AML-193 (cell line): ENCODE measurements at regions not wholly inside any gene's neighbourhood (a gene's known extent, or its start where the extent isn't known, plus 50 kb on each side); places are given as distances from the start of the nearest gene placed in this dataset.

Experiments
- DNase-seq, 2 experiments: peaks; one replicate each; lab custom pipeline; 2025; lab: John Stamatoyannopoulos, UW

- DNase-seq = no peak
Observed at GRCh38 chr11:128300785-128301184, 286.6 kb downstream of the ETS1 start.

- no peak for DNase-seq
Observed at GRCh38 chr11:128299132-128299726, 288.1 kb downstream of the ETS1 start.

- DNase-seq = no peak
Observed at GRCh38 chr11:128298271-128298670, 289.1 kb downstream of the ETS1 start.

GRCh38 chr11:128297805-128298204 lies 289.6 kb downstream of the ETS1 start:
- no peak for DNase-seq

- no peak for DNase-seq
Observed at GRCh38 chr11:128297091-128297651, 290.2 kb downstream of the ETS1 start.

- DNase-seq = no peak
Observed at GRCh38 chr11:128294671-128295050, 292.7 kb downstream of the ETS1 start.

GRCh38 chr11:128294001-128294670 lies 293.2 kb downstream of the ETS1 start:
- DNase-seq = no peak

- no peak for DNase-seq
Observed at GRCh38 chr11:128291835-128292234, 295.5 kb downstream of the ETS1 start.

- no peak for DNase-seq
Observed at GRCh38 chr11:128291007-128291406, 296.4 kb downstream of the ETS1 start.

- DNase-seq = peak; percentile 59 to 75
Observed at GRCh38 chr11:128290106-128290840, 297.1 kb downstream of the ETS1 start.

GRCh38 chr11:128289048-128289447 lies 298.3 kb downstream of the ETS1 start:
- no peak for DNase-seq

- DNase-seq = no peak
Observed at GRCh38 chr11:128288368-128288767, 299.0 kb downstream of the ETS1 start.

- DNase-seq = no peak
Observed at GRCh38 chr11:128285321-128285720, 302.0 kb downstream of the ETS1 start.

- no peak for DNase-seq
Observed at GRCh38 chr11:128284634-128285033, 302.7 kb downstream of the ETS1 start.

- DNase-seq = no peak
Observed at GRCh38 chr11:128283451-128283850, 303.9 kb downstream of the ETS1 start.

GRCh38 chr11:128282053-128282452 lies 305.3 kb downstream of the ETS1 start:
- no peak for DNase-seq

GRCh38 chr11:128279866-128280265 lies 307.5 kb downstream of the ETS1 start:
- DNase-seq = no peak

GRCh38 chr11:128273736-128274135 lies 313.6 kb downstream of the ETS1 start:
- no peak for DNase-seq

GRCh38 chr11:128271401-128271800 lies 316.0 kb downstream of the ETS1 start:
- DNase-seq = no peak

- no peak for DNase-seq
Observed at GRCh38 chr11:128269466-128269865, 317.9 kb downstream of the ETS1 start.

- DNase-seq = no peak
Observed at GRCh38 chr11:128266893-128267292, 320.5 kb downstream of the ETS1 start.

- no peak for DNase-seq
Observed at GRCh38 chr11:128262463-128263345, 324.7 kb downstream of the ETS1 start.
